HepG2 (cell line): ENCODE measurements at regions not wholly inside any gene's neighbourhood (a gene's known extent, or its start where the extent isn't known, plus 50 kb on each side); places are given as distances from the start of the nearest gene placed in this dataset.

ENCODE experiments used
- ATAC-seq: fragments of 200-7000 bp; cut with Tn5 transposase; 3 replicates; pipeline ENCODE4 v1.9.1; 2020; ENCODE audit warnings: mild to moderate bottlenecking, moderate library complexity
- BruUV-seq: library from RNA; stranded (reverse); fragments of 400-500 nt; replicated peaks from 2 replicates; lab custom pipeline; 2021; lab: Mats Ljungman, UMichigan
- CTCF ChIA-PET: fragments of 300-600 bp; formaldehyde crosslinking; extraction: SDS; loops from one replicate; lab custom pipeline; 2021; ENCODE audit warnings: low total read pairs, inconsistent platforms, low intra/inter-chr PET ratio; lab: Yijun Ruan, JAX
- POLR2A ChIA-PET: fragments of 350-600 bp; sonication (Branson Sonifier 250); formaldehyde crosslinking; loops from one replicate; lab custom pipeline; 2020; ENCODE audit warnings: antibody characterized with exemption, inconsistent platforms; lab: Yijun Ruan, JAX
- DNase-seq: peaks from one replicate; pipeline ENCODE4 v3.0.0-alpha.2; 2015; ENCODE audit warnings: low spot score
- FAIRE-seq: peaks from 3 replicates; lab custom pipeline; 2011; peaks lifted over from hg19 to GRCh38; lab: Jason Lieb, UNC
- H2AFZ ChIP-seq: one replicate; pipeline ENCODE4 v1.6.1; 2011; ENCODE audit warnings: low read length, inconsistent platforms
- H3K27ac ChIP-seq: fragments of 300-600 bp; 3 replicates; pipeline ENCODE4 v1.8.0; 2011; ENCODE audit warnings: mixed run types, mild to moderate bottlenecking, mixed read lengths, low read length, inconsistent platforms; ENCODE audit not compliant: insufficient read depth; ENCODE audit errors: extremely low read length
- H3K27me3 ChIP-seq, 2 experiments: fragments of 200-600 bp in 1 of 2; 2 replicates in 1 of 2; 3 replicates in 1 of 2; pipeline versions ENCODE4 v1.6.0 to v1.8.0; 2011; ENCODE audit warnings: low read length in 2 of 2, mild to moderate bottlenecking in 2 of 2, moderate library complexity in 2 of 2, inconsistent platforms in 1 of 2; ENCODE audit not compliant: insufficient read depth in 2 of 2, control insufficient read depth in 1 of 2
- H3K36me3 ChIP-seq, 2 experiments: fragments of 200-600 bp in 1 of 2; replicated peaks in 1 of 2; 2 replicates in 1 of 2; 3 replicates in 1 of 2; pipeline versions ENCODE4 v1.5.1 to v1.8.0; 2011; ENCODE audit warnings: low read length in 2 of 2, inconsistent platforms in 1 of 2; ENCODE audit not compliant: insufficient read depth in 2 of 2, control insufficient read depth in 1 of 2
- H3K4me1 ChIP-seq: 2 replicates; pipeline ENCODE4 v1.5.1; 2012; ENCODE audit warnings: low read length, inconsistent platforms; ENCODE audit not compliant: insufficient read depth
- H3K4me2 ChIP-seq: 2 replicates; pipeline ENCODE4 v1.6.0; 2011; ENCODE audit warnings: low read depth, low read length, inconsistent platforms
- H3K4me3 ChIP-seq, 3 experiments: fragments of 200-600 bp in 1 of 3; sonication (generic), shearing (Covaris generic) in 1 of 3; replicated peaks in 1 of 3; 2 replicates each; pipeline ENCODE4 v1.5.1; 2011 to 2016; ENCODE audit warnings: low read length in 3 of 3, inconsistent platforms in 2 of 3, low read depth in 2 of 3, mild to moderate bottlenecking in 2 of 3, control low read depth in 1 of 3, mixed read lengths in 1 of 3; ENCODE audit not compliant: insufficient read depth in 1 of 3
- H3K79me2 ChIP-seq: one replicate; pipeline ENCODE4 v1.6.1; 2011; ENCODE audit warnings: low read length, inconsistent platforms; ENCODE audit not compliant: insufficient read depth
- H3K9ac ChIP-seq: 2 replicates; pipeline ENCODE4 v1.6.0; 2011; ENCODE audit warnings: mild to moderate bottlenecking, low read depth, low read length, inconsistent platforms; ENCODE audit not compliant: insufficient read depth
- H3K9me3 ChIP-seq: 2 replicates; pipeline ENCODE4 v1.5.1; 2012; ENCODE audit warnings: mild to moderate bottlenecking, low read length
- H4K20me1 ChIP-seq: 2 replicates; pipeline ENCODE4 v1.6.0; 2011; ENCODE audit warnings: inconsistent platforms, mild to moderate bottlenecking, low read length, moderate library complexity; ENCODE audit not compliant: insufficient read depth
- FOXC1 ChIP-seq: sonication (generic); formaldehyde crosslinking; IDR thresholded peaks from 2 replicates; pipeline ENCODE4 v1.8.0; 2022; ENCODE audit warnings: mild to moderate bottlenecking, missing genetic modification reagents, borderline replicate concordance
- HCFC1 ChIP-seq: fragments of 150-350 bp; IDR thresholded peaks from 2 replicates; pipeline ENCODE4 v1.6.1; 2014; ENCODE audit warnings: low read depth, low read length
- KDM5A ChIP-seq: fragments of 200-600 bp; sonication (generic); IDR thresholded peaks from 2 replicates; pipeline ENCODE4 v1.7.0; 2018; ENCODE audit warnings: antibody characterized with exemption, mild to moderate bottlenecking, low read length, borderline replicate concordance
- TCF7L2 ChIP-seq: IDR thresholded peaks from 2 replicates; pipeline ENCODE4 v1.6.1; 2011; ENCODE audit warnings: mild to moderate bottlenecking, low read depth, low read length, moderate library complexity
- ZC3H4 ChIP-seq: sonication (generic); formaldehyde crosslinking; IDR thresholded peaks from 2 replicates; pipeline ENCODE4 v1.4.0; 2020; ENCODE audit warnings: missing genetic modification reagents, borderline replicate concordance
- ZNF251 ChIP-seq: sonication (generic); formaldehyde crosslinking; IDR thresholded peaks from 2 replicates; pipeline ENCODE4 v1.9.0; 2021; ENCODE audit warnings: mild to moderate bottlenecking, missing genetic modification reagents
- ZNF280B ChIP-seq: sonication (generic); formaldehyde crosslinking; IDR thresholded peaks from 2 replicates; pipeline ENCODE4 v1.5.0; 2020; ENCODE audit warnings: missing genetic modification reagents, mild to moderate bottlenecking, borderline replicate concordance
- in situ Hi-C: cut with HindIII; loops from 2 replicates; pipeline ENCODE4 v1.10.0; 2017; ENCODE audit warnings: low pct_unique_long_range_greater_than_20kb; ENCODE audit not compliant: extremely low pct_ligation_motif_present
- intact Hi-C: fragments of 100-400 bp; cut with micrococcal nuclease; formaldehyde crosslinking; loops from one replicate; pipeline ENCODE4 v1.10.0; 2022; ENCODE audit not compliant: unreplicated experiment
- TF ChIP-seq, protein P1 (sequence below): sonication (generic); formaldehyde crosslinking; IDR thresholded peaks from 2 replicates; pipeline ENCODE4 v1.5.1; 2020; ENCODE audit warnings: mild to moderate bottlenecking, missing genetic modification reagents, moderate library complexity

DNA sequence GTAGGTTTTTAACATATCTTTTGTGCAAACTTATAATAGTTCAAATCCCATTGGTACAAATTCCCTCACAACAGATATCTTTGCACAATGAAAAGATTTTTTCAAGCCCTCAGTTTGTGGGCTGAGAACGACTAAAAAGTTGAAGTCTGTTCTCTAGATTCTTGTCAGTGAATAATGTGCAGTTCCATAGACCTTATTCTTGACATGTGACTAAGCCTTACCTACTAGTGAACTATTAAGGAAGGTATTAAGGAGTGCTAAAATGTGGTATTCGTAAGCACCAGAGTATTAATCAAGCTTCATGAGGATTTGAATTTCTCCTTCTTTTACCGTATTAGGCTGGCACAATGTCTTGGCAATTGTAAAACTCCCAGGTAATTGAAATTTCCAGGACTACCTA is 205.6 kb upstream of the DMRTA1 start (continued):
- TF ChIP-seq, protein P1, sequence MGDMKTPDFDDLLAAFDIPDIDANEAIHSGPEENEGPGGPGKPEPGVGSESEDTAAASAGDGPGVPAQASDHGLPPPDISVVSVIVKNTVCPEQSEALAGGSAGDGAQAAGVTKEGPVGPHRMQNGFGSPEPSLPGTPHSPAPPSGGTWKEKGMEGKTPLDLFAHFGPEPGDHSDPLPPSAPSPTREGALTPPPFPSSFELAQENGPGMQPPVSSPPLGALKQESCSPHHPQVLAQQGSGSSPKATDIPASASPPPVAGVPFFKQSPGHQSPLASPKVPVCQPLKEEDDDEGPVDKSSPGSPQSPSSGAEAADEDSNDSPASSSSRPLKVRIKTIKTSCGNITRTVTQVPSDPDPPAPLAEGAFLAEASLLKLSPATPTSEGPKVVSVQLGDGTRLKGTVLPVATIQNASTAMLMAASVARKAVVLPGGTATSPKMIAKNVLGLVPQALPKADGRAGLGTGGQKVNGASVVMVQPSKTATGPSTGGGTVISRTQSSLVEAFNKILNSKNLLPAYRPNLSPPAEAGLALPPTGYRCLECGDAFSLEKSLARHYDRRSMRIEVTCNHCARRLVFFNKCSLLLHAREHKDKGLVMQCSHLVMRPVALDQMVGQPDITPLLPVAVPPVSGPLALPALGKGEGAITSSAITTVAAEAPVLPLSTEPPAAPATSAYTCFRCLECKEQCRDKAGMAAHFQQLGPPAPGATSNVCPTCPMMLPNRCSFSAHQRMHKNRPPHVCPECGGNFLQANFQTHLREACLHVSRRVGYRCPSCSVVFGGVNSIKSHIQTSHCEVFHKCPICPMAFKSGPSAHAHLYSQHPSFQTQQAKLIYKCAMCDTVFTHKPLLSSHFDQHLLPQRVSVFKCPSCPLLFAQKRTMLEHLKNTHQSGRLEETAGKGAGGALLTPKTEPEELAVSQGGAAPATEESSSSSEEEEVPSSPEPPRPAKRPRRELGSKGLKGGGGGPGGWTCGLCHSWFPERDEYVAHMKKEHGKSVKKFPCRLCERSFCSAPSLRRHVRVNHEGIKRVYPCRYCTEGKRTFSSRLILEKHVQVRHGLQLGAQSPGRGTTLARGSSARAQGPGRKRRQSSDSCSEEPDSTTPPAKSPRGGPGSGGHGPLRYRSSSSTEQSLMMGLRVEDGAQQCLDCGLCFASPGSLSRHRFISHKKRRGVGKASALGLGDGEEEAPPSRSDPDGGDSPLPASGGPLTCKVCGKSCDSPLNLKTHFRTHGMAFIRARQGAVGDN (CRISPR knock-in tag), result no peak

- Histone ChIP-seq H3K4me2 (no peak overlapping the region), H2AFZ (no peak overlapping the region), H3K9ac (no peak overlapping the region), H3K9me3 (no peaks in the 10 kb centered on the region), H3K4me1 (0 out of 2 replicates have a peak, but pooled peaks cover 8% of the 10 kb centered on the region), H4K20me1 (no peaks in the 10 kb centered on the region; the same call in 1 of the 2 replicates), H3K36me3 (no peaks in the 10 kb centered on the region), H3K27ac (no peak overlapping the region), H3K27me3 (no peaks in the 10 kb centered on the region), H3K4me3 (no peak overlapping the region), H3K79me2 (no peaks in the 10 kb centered on the region)
- ATAC-seq (no peak), DNase-seq (no peak), FAIRE-seq (no peak)
- CTCF ChIA-PET, result no interaction called here
- intact Hi-C loops, result no loop called here
- POLR2A ChIA-PET, result no interaction called here
- no TSS peak for BruUV-seq
- TF ChIP-seq FOXC1 (no peak), TCF7L2 (no peak), KDM5A (no peak), ZNF251 (CRISPR knock-in tag) (no peak), ZC3H4 (no peak), HCFC1 (no peak), ZNF280B (no peak)
- in situ Hi-C loops, result loop anchor here (5.0 kb wide), 1 partner anchor 216 kb away; no protein-coding TSS in a partner anchor
Measured at GRCh38 chr9:22241611-22242010, 205.0 kb upstream of the DMRTA1 start.
